ENCODE measurements at regions not wholly inside any gene's neighbourhood (a gene's known extent, or its start where the extent isn't known, plus 50 kb on each side); places are given as distances from the start of the nearest gene placed in this dataset.

DNA sequence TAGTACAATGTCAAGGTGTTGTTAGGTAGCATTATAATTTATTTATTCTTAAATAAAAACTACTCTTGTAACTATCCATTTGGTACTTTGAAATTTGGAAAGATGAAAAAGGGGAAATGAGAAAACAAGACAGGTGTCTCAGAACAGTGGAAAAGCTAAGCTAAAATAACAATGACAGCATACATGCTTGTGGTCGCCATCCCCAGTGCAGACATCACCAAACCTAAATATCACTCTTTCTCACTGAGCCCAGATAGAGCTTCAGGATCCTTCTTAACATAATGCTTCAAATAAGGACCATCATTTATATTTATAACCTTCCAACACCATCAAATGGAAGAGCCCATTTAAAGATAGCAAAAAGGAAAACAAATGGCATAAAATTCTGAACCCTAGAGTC, 434.4 kb upstream of the BRINP1 start:
- TF ChIP-seq, protein P1, sequence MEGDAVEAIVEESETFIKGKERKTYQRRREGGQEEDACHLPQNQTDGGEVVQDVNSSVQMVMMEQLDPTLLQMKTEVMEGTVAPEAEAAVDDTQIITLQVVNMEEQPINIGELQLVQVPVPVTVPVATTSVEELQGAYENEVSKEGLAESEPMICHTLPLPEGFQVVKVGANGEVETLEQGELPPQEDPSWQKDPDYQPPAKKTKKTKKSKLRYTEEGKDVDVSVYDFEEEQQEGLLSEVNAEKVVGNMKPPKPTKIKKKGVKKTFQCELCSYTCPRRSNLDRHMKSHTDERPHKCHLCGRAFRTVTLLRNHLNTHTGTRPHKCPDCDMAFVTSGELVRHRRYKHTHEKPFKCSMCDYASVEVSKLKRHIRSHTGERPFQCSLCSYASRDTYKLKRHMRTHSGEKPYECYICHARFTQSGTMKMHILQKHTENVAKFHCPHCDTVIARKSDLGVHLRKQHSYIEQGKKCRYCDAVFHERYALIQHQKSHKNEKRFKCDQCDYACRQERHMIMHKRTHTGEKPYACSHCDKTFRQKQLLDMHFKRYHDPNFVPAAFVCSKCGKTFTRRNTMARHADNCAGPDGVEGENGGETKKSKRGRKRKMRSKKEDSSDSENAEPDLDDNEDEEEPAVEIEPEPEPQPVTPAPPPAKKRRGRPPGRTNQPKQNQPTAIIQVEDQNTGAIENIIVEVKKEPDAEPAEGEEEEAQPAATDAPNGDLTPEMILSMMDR (IDR thresholded peaks at IDR 0.05; ENCODE audit: low read length): no peak
- no peak for TF ChIP-seq EZH2phosphoT487 (IDR thresholded peaks at IDR 0.05; ENCODE audit: low read length)

Measured in MM.1S (cell line).